HG02970 (cell line): ENCODE measurements at regions not wholly inside any gene's neighbourhood (a gene's known extent, or its start where the extent isn't known, plus 50 kb on each side); places are given as distances from the start of the nearest gene placed in this dataset.

Experiments
- ATAC-seq: cut with Tn5 transposase; IDR thresholded peaks from one replicate; pipeline ENCODE4 v1.9.1; 2021; ENCODE audit warnings: mild to moderate bottlenecking, moderate library complexity, moderate number of reproducible peaks; ENCODE audit not compliant: unreplicated experiment, low FRiP score

DNA sequence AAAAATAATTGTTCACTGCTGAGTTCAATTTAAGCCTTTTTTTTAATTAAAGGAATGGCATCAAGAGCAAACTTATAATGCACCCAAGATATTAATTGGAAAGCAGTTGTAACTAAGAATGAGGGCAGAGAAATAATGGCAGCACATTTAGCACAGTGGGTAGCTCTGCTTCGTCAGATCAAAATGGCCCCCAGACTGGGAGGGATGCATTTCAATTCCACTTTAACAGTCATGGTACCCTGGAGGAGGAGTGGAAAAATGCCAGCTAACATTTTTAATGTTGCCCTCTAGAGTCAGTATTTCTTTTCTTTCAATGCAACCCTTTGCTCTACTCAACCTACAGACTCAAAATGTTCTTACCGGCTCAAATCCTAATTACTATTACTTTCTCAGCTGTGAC lies 504.8 kb upstream of the SETBP1 start:
- no peak for ATAC-seq

DNA sequence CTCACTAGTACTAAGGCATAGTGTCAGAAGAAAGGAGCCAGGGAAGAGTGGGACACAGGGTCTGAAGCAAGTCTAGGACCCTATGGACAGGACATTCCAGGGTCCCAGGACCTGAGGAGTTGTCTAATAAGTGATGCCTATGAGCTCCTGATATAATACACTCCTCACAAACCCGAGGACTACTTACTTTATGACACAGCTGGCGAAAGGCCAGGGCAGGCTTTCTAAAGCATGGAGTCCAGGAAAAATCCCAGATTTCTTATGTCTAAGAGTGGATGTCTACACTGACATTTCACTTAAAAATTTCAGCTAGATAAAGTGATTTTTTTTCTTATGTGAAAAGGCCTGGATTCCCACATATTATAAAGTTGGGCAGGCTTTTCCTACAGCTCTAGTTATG lies 502.2 kb upstream of the SETBP1 start:
- no peak for ATAC-seq

GRCh38 chr18:44179693-44180092 lies 501.0 kb upstream of the SETBP1 start:
- no peak for ATAC-seq

DNA sequence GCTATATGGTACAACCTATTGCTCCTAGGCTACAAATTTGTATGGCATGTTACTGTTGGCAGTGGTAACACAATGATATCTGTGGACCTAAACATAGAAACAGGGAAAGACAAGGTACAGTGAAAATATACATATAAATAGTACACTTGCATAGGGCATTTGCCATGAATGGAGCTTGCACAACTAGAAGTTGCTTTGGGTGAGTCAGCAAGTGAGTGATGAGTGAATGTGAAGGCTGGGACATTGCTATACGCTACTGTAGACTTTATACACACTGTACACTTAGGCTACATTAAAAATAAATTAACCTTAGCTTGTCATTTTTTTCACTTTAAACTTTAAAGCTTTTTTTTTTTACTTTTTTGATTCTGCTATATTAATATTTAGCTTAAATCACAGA lies 500.0 kb upstream of the SETBP1 start:
- ATAC-seq, result no peak

GRCh38 chr18:44181951-44182747 lies 498.5 kb upstream of the SETBP1 start:
- no peak for ATAC-seq

DNA sequence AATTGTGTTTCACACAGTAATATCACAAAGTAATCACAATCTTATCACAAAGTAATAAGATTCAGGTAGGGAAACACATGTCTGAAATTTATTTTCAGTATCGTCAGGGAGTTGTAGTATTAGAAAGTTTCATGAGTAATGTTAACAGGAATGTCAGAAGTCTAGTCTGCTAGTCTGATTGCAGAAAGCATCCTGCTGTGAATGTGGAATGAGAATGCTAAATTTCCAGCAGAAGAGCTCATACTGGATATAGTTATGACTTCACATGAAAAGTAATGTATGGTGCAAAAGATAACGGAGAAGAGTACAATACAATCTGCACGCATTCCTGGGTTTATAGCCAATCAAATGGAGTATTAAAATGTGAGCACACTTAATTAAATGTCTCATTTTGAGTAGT lies 494.7 kb upstream of the SETBP1 start:
- ATAC-seq, result no peak

- ATAC-seq, result no peak
Measured at GRCh38 chr18:44187090-44187489, 493.6 kb upstream of the SETBP1 start.

- no peak for ATAC-seq
Measured at GRCh38 chr18:44195394-44196140, 485.1 kb upstream of the SETBP1 start.

- ATAC-seq, result no peak
Measured at GRCh38 chr18:44197832-44198611, 482.7 kb upstream of the SETBP1 start.

GRCh38 chr18:44198612-44199284 lies 481.9 kb upstream of the SETBP1 start:
- ATAC-seq, result no peak

DNA sequence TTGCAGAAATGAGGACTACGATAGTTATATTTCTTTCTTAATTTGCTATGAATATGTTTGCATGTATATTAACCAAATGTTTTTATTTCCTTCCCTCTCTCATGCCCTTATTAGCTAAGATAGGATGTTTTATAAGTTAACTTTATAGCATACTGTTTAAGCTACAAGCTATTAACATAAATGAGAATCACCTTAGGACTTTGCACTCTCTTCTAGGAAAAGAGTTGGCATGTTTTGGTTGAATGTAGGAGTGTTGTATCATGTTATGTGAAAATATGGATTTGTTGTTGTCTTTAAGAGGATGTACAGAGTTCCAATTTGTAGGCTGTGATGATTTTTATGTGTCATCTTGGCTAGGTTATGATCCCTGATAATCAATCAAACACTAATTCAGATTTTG lies 467.4 kb upstream of the SETBP1 start:
- ATAC-seq, result no peak

DNA sequence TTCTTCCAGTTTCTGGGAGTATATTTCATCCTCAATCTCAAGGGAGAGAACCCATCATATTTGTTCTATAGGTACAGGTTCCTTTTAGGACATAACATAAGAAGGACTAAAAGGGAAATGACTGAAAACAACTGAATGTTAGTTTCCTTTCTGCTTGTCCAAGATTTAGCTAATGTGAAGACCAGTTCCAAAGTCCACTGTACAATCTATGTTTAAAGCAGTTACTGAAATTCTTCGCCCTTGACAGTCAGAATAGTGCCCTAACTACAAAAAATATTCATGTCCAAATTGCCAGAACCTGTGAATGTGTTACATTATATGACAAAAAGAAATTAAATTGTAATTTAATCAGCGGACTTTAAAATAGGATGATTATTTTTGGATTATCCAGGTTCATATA lies 466.3 kb upstream of the SETBP1 start:
- ATAC-seq, result no peak

- ATAC-seq, result no peak
Measured at GRCh38 chr18:44216169-44216568, 464.5 kb upstream of the SETBP1 start.

GRCh38 chr18:44227501-44227900 lies 453.2 kb upstream of the SETBP1 start:
- no peak for ATAC-seq

DNA sequence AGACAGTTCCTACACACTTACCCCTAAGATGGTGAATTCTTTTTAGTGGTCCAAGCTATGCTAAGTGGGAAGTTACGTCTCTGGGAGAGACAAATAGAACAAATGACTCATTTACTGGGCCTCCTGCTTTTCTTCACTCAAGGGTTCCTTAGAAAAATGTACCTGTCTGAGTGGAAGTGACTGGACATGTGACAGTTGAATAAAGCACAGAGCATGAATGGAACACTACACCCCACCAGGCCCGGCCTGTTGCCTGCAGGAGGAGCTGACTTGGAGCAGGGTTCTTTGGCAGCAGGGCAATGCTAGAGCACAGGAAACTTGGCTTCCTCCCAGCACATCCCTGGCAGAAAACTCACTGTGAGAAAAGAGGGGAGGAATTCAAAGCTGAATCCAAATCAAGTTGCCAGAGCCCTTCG lies 451.0 kb upstream of the SETBP1 start:
- no peak for ATAC-seq

- ATAC-seq, result no peak
Measured at GRCh38 chr18:44231936-44232335, 448.8 kb upstream of the SETBP1 start.

- no peak for ATAC-seq
Measured at GRCh38 chr18:44232500-44232899, 448.2 kb upstream of the SETBP1 start.

GRCh38 chr18:44238454-44238853 lies 442.2 kb upstream of the SETBP1 start:
- no peak for ATAC-seq

GRCh38 chr18:44238911-44239310 lies 441.8 kb upstream of the SETBP1 start:
- no peak for ATAC-seq

- ATAC-seq, result no peak
Measured at GRCh38 chr18:44241020-44241419, 439.7 kb upstream of the SETBP1 start.

DNA sequence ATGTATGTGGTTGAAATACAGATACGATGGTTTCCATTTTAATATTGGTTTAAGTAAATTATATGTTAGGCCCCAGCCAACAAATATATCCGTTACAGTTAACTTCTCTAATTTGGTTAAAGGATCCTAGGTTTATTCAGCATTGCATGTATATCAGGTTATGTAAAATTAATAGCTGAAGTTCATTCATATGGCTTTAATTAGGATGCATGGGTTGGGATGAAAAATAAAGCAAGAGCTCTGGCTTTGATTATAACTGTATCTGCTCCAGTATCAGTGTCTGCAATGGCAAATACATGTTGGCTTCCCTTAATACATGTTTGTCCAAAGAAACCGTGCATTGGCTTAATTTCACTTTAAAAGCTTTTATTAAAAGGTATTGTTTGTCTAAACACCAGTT lies 435.7 kb upstream of the SETBP1 start:
- ATAC-seq, result no peak
